ENCODE measurements at regions not wholly inside any gene's neighbourhood (a gene's known extent, or its start where the extent isn't known, plus 50 kb on each side); places are given as distances from the start of the nearest gene placed in this dataset.

DNA sequence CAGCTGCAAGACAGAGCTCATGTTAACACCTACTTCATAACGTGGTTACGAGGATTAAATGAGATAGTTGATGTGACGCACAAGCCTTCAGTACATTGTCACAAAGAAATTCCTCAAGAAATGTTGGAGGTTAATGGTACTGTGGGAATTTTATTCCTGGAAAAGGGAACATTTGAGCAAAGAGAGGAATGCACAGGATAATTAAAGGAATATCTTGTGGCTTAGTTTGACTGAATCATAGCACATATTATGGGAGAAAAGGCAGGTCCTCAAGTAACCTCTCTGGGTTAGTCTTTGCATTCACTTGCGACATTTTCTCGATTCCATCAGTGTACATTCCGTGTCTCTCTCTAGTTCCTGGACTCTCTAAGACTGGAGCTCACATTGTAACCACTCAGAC is 300.2 kb upstream of the DUSP10 start:
- DNase-seq (ENCODE audit: low read depth, low spot score): no peak
- BruUV-seq (replicated peaks): no TSS peak
- Histone ChIP-seq H3K4me1 (ENCODE audit: control insufficient read depth in 1 of 2, insufficient read depth in 2 of 2, low read length in 2 of 2) (no peaks in the 10 kb centered on the region), H4K20me1 (ENCODE audit: insufficient read depth) (no peaks in the 10 kb centered on the region), H3K79me2 (ENCODE audit: insufficient read depth, low read length) (no peaks in the 10 kb centered on the region), H3K27ac (ENCODE audit: low read depth, low read length) (no peak overlapping the region), H3K9me3 (ENCODE audit: control insufficient read depth in 1 of 2, insufficient read depth in 1 of 2, low read depth in 1 of 2, low read length in 2 of 2) (no peaks in the 10 kb centered on the region), H3K36me3 (ENCODE audit: control insufficient read depth in 1 of 2, insufficient read depth in 2 of 2, low read length in 2 of 2) (no peaks in the 10 kb centered on the region), H3K9ac (ENCODE audit: low read length) (no peak overlapping the region), H3K4me3 (replicated peaks in 1 of 2; ENCODE audit: low read depth in 1 of 2, low read length in 2 of 2) (no peak overlapping the region), H2AFZ (ENCODE audit: low read depth, low read length, poor library complexity, severe bottlenecking) (no peak overlapping the region), H3K27me3 (ENCODE audit: insufficient read depth, low read length) (no peaks in the 10 kb centered on the region), H3K9me2 (ENCODE audit: insufficient read depth) (no peaks in the 10 kb centered on the region), H3K4me2 (ENCODE audit: low read length) (no peak overlapping the region)
- RAD21 ChIA-PET (ENCODE audit: low non-redundant PET in 1 of 2, low total read pairs in 2 of 2, uncharacterized antibody in 2 of 2, unreplicated experiment in 2 of 2): no interaction called here
- CTCF ChIA-PET: no interaction called here
- TF ChIP-seq ELF1 (IDR thresholded peaks at IDR 0.05; ENCODE audit: borderline replicate concordance, low read depth) (no peak), FOSL1 (IDR thresholded peaks at IDR 0.05; ENCODE audit: low read depth) (no peak), POLR2A (IDR thresholded peaks at IDR 0.05; ENCODE audit: borderline replicate concordance, extremely low read depth, insufficient read depth, insufficient read length) (no peak), ZFX (IDR thresholded peaks at IDR 0.05) (no peak), CBX3 (IDR thresholded peaks at IDR 0.05; ENCODE audit: low read depth) (no peak)
- no peak for ATAC-seq
- POLR2A ChIA-PET: no interaction called here
- intact Hi-C loops (cut with micrococcal nuclease): no loop called here

DNA sequence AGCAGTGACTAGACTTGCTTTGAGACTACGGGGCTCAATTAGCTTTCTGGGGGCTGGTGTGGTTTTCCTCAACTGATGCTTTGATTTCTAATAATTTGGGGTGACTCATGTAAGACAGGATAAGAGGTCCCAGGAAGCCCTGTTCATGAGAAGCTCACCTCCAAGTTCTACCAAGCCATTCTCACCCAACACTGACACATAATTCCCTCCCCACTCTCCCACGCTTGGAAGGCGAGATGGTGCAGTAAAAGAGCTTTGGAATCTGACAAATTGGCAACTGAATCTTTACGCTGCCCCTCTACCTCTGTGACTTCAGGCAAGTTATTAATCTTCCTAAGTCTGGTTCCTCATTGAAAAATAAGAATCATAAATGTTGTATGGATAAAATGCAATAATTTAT is 299.1 kb upstream of the DUSP10 start:
- Histone ChIP-seq H3K79me2 (ENCODE audit: insufficient read depth, low read length) (no peaks in the 10 kb centered on the region), H3K9me3 (ENCODE audit: control insufficient read depth in 1 of 2, insufficient read depth in 1 of 2, low read depth in 1 of 2, low read length in 2 of 2) (no peaks in the 10 kb centered on the region), H3K27me3 (ENCODE audit: insufficient read depth, low read length) (no peaks in the 10 kb centered on the region), H3K9me2 (ENCODE audit: insufficient read depth) (no peaks in the 10 kb centered on the region), H3K9ac (ENCODE audit: low read length) (no peak overlapping the region), H2AFZ (ENCODE audit: low read depth, low read length, poor library complexity, severe bottlenecking) (no peak overlapping the region), H3K27ac (ENCODE audit: low read depth, low read length) (no peak overlapping the region), H3K4me1 (ENCODE audit: control insufficient read depth in 1 of 2, insufficient read depth in 2 of 2, low read length in 2 of 2) (no peaks in the 10 kb centered on the region), H3K4me3 (replicated peaks in 1 of 2; ENCODE audit: low read depth in 1 of 2, low read length in 2 of 2) (no peak overlapping the region), H4K20me1 (ENCODE audit: insufficient read depth) (no peaks in the 10 kb centered on the region), H3K36me3 (ENCODE audit: control insufficient read depth in 1 of 2, insufficient read depth in 2 of 2, low read length in 2 of 2) (no peaks in the 10 kb centered on the region), H3K4me2 (ENCODE audit: low read length) (no peak overlapping the region)
- no peak for TF ChIP-seq JUND (IDR thresholded peaks at IDR 0.05)
- TF ChIP-seq ELF1 (IDR thresholded peaks at IDR 0.05; ENCODE audit: borderline replicate concordance, low read depth): no peak
- TF ChIP-seq POLR2A (IDR thresholded peaks at IDR 0.05; ENCODE audit: borderline replicate concordance, extremely low read depth, insufficient read depth, insufficient read length): no peak
- no peak for TF ChIP-seq FOSL1 (IDR thresholded peaks at IDR 0.05; ENCODE audit: low read depth)
- TF ChIP-seq, protein P1, sequence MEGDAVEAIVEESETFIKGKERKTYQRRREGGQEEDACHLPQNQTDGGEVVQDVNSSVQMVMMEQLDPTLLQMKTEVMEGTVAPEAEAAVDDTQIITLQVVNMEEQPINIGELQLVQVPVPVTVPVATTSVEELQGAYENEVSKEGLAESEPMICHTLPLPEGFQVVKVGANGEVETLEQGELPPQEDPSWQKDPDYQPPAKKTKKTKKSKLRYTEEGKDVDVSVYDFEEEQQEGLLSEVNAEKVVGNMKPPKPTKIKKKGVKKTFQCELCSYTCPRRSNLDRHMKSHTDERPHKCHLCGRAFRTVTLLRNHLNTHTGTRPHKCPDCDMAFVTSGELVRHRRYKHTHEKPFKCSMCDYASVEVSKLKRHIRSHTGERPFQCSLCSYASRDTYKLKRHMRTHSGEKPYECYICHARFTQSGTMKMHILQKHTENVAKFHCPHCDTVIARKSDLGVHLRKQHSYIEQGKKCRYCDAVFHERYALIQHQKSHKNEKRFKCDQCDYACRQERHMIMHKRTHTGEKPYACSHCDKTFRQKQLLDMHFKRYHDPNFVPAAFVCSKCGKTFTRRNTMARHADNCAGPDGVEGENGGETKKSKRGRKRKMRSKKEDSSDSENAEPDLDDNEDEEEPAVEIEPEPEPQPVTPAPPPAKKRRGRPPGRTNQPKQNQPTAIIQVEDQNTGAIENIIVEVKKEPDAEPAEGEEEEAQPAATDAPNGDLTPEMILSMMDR (IDR thresholded peaks at IDR 0.05 in 2 of 3, conservative IDR thresholded peaks at IDR 0.05 in 1 of 3; ENCODE audit: borderline replicate concordance in 1 of 3, insufficient read depth in 1 of 3, low read depth in 2 of 3, low read length in 2 of 3): no peak
- no peak for TF ChIP-seq EGR1 (IDR thresholded peaks at IDR 0.05; ENCODE audit: low read depth)
- no peak for TF ChIP-seq YY1 (IDR thresholded peaks at IDR 0.05; ENCODE audit: extremely low read depth, insufficient replicate concordance, low read depth, low read length)
- TF ChIP-seq SRF (IDR thresholded peaks at IDR 0.05; ENCODE audit: low read depth): no peak
- TF ChIP-seq, protein P2, sequence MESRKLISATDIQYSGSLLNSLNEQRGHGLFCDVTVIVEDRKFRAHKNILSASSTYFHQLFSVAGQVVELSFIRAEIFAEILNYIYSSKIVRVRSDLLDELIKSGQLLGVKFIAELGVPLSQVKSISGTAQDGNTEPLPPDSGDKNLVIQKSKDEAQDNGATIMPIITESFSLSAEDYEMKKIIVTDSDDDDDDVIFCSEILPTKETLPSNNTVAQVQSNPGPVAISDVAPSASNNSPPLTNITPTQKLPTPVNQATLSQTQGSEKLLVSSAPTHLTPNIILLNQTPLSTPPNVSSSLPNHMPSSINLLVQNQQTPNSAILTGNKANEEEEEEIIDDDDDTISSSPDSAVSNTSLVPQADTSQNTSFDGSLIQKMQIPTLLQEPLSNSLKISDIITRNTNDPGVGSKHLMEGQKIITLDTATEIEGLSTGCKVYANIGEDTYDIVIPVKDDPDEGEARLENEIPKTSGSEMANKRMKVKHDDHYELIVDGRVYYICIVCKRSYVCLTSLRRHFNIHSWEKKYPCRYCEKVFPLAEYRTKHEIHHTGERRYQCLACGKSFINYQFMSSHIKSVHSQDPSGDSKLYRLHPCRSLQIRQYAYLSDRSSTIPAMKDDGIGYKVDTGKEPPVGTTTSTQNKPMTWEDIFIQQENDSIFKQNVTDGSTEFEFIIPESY (IDR thresholded peaks at IDR 0.05; ENCODE audit: extremely low read depth, insufficient replicate concordance, low read length): no peak
- TF ChIP-seq ZFX (IDR thresholded peaks at IDR 0.05): no peak
- no peak for TF ChIP-seq SP1 (IDR thresholded peaks at IDR 0.05; ENCODE audit: low read depth)
- TF ChIP-seq, protein P3, sequence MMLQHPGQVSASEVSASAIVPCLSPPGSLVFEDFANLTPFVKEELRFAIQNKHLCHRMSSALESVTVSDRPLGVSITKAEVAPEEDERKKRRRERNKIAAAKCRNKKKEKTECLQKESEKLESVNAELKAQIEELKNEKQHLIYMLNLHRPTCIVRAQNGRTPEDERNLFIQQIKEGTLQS (IDR thresholded peaks at IDR 0.05): no peak
- TF ChIP-seq CEBPB (IDR thresholded peaks at IDR 0.05; ENCODE audit: low read depth): no peak
- TF ChIP-seq ZNF274 (IDR thresholded peaks at IDR 0.05; ENCODE audit: low read depth, low read length): no peak
- no peak for TF ChIP-seq POLR2AphosphoS5 (IDR thresholded peaks at IDR 0.05; ENCODE audit: low read depth, low read length)
- TF ChIP-seq CBX3 (IDR thresholded peaks at IDR 0.05; ENCODE audit: low read depth): no peak
- CTCF ChIA-PET: no interaction called here
- DNase-seq (ENCODE audit: low read depth, low spot score) (no peak), ATAC-seq (no peak)
- BruUV-seq (replicated peaks): no TSS peak
- POLR2A ChIA-PET: interaction anchor here (0.6 kb wide), 1 partner anchor 284 kb away, joined by 4 read pairs; no protein-coding TSS in a partner anchor
- RAD21 ChIA-PET (ENCODE audit: low non-redundant PET in 1 of 2, low total read pairs in 2 of 2, uncharacterized antibody in 2 of 2, unreplicated experiment in 2 of 2): no interaction called here
- intact Hi-C loops (cut with micrococcal nuclease): no loop called here

Measured in HCT116 (cell line).